RWPE1 (cell line): ENCODE measurements at regions not wholly inside any gene's neighbourhood (a gene's known extent, or its start where the extent isn't known, plus 50 kb on each side); places are given as distances from the start of the nearest gene placed in this dataset.

Experiments
- CTCF ChIA-PET: fragments of 350-600 bp; sonication (Branson Sonifier 250); formaldehyde crosslinking; extraction: SDS; loops from one replicate; lab custom pipeline; 2021; lab: Yijun Ruan, JAX
- POLR2A ChIA-PET: fragments of 400-600 bp; formaldehyde crosslinking; extraction: SDS; loops from one replicate; lab custom pipeline; 2020; ENCODE audit warnings: antibody characterized with exemption; ENCODE audit not compliant: low non-redundant PET; lab: Yijun Ruan, JAX
- DNase-seq: peaks from one replicate; pipeline ENCODE4 v3.0.0; 2012; ENCODE audit warnings: low spot score
- H3K27ac ChIP-seq: fragments of 450-650 bp; 2 replicates; pipeline ENCODE4 v1.5.1; 2017
- CTCF ChIP-seq: fragments of 450-650 bp; conservative IDR thresholded peaks from 2 replicates; pipeline ENCODE4 v1.5.1; 2017; ENCODE audit warnings: low read depth, mild to moderate bottlenecking

DNA sequence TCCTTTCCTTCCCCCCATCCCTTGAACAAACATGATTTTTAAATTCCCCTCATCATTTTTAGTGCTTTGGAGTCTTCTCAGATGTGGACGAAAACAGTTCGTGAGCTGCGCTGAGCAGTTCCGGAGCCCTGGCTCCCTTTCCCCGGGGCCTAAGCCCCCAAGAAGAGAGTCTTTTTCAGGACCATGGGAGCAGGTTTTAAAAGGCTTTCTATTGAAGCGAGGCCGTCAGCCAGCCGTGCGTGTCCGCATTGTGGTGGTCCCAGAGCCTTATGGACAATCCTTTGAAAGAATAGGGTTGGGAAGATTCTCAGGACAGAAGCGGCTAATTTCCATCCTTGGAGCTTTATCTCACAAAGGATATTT is 290.7 kb downstream of the SOX11 start:
- ChIA-PET CTCF (no interaction called here), POLR2A (no interaction called here)
- DNase-seq = no peak

GRCh38 chr2:5983511-5984272 is 291.5 kb downstream of the SOX11 start:
- ChIA-PET POLR2A (no interaction called here), CTCF (no interaction called here)
- H3K27ac ChIP-seq = no peak overlapping the region
- no peak for DNase-seq
- no peak for TF ChIP-seq CTCF

More for the DNA sequence above, 290.7 kb downstream of the SOX11 start:
- H3K27ac ChIP-seq = no peak overlapping the region
- TF ChIP-seq CTCF = no peak

- H3K27ac ChIP-seq = no peak overlapping the region
- no peak for TF ChIP-seq CTCF
- DNase-seq = no peak
- ChIA-PET POLR2A (no interaction called here), CTCF (no interaction called here)
These were observed 292.1 kb downstream of the SOX11 start for GRCh38 chr2:5984273-5984655.

DNA sequence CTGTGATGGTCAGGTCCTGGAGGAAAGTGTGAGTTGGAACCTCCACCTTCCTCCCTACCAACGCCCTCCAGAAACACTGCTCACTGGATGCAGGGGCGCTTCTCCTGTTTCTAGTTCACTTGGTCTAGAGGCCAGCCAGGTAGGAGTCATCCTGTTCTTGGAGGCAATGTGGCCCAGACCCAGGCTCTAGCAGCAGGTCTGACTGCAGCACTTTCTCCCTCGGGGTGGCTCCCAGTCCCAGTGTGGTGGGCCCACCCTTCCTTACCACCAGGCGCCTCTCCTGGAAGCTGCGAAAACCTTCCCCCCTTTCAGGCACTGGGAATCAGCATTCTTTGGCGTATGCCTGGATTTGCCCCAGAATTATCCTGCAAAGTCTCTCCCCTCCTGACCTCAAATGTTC is 292.8 kb downstream of the SOX11 start:
- ChIA-PET CTCF (no interaction called here), POLR2A (no interaction called here)
- no peak for TF ChIP-seq CTCF
- no peak overlapping the region for H3K27ac ChIP-seq
- DNase-seq = no peak

DNA sequence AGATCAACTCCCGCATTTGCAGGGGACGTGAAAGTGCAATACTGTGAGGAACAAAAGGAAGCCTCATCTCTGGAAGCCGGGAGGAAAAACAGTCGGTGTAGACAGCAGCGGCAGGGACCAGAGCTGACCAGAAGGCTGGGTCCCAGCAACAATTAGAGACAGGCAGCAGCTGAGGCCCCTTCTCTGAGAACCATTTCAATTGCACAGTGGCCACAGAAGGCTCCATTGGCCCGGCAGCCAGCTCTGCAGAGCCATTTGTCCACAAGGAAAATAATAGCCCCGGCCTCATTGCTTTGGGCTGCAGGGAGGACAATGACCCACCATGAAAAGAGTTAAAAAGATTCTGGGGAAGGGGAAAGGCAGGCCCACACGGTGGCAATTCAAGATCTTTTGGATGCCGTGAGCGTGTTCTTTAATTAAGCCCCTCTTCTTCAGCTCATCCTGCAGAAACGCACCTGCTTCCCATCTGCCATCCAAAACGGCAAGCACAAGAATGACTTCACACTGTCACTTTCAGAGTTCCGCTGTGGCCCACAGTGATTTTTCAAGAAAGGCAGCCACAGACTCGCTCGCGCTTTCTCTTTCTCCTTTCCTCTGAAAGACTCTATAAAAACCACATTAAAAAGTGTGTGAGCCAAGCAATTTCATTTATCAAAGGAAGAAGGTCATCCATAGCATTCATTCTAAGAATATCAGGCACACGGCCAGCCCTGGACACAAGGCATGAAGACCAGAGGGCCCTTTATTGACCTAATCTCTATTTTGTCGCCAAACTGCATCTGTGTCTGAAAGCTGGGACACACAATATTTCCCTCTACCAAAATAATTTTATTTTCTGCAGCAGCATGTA is 293.6 kb downstream of the SOX11 start:
- H3K27ac ChIP-seq = no peak overlapping the region
- DNase-seq = no peak
- CTCF ChIA-PET = no interaction called here
- POLR2A ChIA-PET = no interaction called here
- no peak for TF ChIP-seq CTCF

- CTCF ChIA-PET = interaction anchor here (0.7 kb wide), 1 partner anchor 61 kb away, joined by 6 read pairs; no protein-coding TSS in a partner anchor
- POLR2A ChIA-PET = no interaction called here
- no peak overlapping the region for H3K27ac ChIP-seq
- no peak for DNase-seq
- TF ChIP-seq CTCF = no peak
These were observed 294.9 kb downstream of the SOX11 start for GRCh38 chr2:5986801-5987787.
